Lung (tissue), 11 donors: ENCODE measurements at regions not wholly inside any gene's neighbourhood (a gene's known extent, or its start where the extent isn't known, plus 50 kb on each side); places are given as distances from the start of the nearest gene placed in this dataset.

Experiments used
- ATAC-seq: fragments of 200-7000 bp; cut with Tn5 transposase; one replicate; pipeline ENCODE4 v1.9.1; 2020; ENCODE audit warnings: moderate number of reproducible peaks; ENCODE audit not compliant: insufficient read depth, low FRiP score
- DNase-seq, 3 donors: peaks; one replicate each; pipeline ENCODE4 v3.0.0-alpha.2; 2013 to 2017
- H3K27ac ChIP-seq, 2 donors: one replicate each; pipeline ENCODE4 v1.5.1; 2013; ENCODE audit warnings: mild to moderate bottlenecking in 2 of 2, moderate library complexity in 2 of 2, control low read depth in 1 of 2, inconsistent platforms in 1 of 2, low read depth in 1 of 2, low read length in 1 of 2
- H3K27me3 ChIP-seq, 3 donors: one replicate each; pipeline ENCODE4 v1.5.1; 2013; ENCODE audit warnings: low read length in 2 of 3; ENCODE audit not compliant: control insufficient read depth in 3 of 3, insufficient read depth in 3 of 3
- H3K36me3 ChIP-seq, 4 donors: one replicate each; pipeline ENCODE4 v1.5.1; 2013; ENCODE audit warnings: low read length in 4 of 4, mild to moderate bottlenecking in 1 of 4, moderate library complexity in 1 of 4; ENCODE audit not compliant: control insufficient read depth in 4 of 4, insufficient read depth in 4 of 4
- H3K4me1 ChIP-seq, 5 donors: one replicate each; pipeline ENCODE4 v1.5.1; 2013; ENCODE audit warnings: low read length in 5 of 5, mild to moderate bottlenecking in 2 of 5, moderate library complexity in 1 of 5; ENCODE audit not compliant: control insufficient read depth in 5 of 5, insufficient read depth in 5 of 5
- H3K4me3 ChIP-seq: one replicate; pipeline ENCODE4 v1.5.1; 2013; ENCODE audit warnings: mild to moderate bottlenecking, control low read depth, moderate library complexity
- H3K9ac ChIP-seq, 2 donors: one replicate each; pipeline ENCODE4 v1.5.1; 2013; ENCODE audit warnings: low read length in 2 of 2, control low read depth in 1 of 2; ENCODE audit not compliant: insufficient read depth in 1 of 2
- H3K9me3 ChIP-seq, 4 donors: one replicate each; pipeline ENCODE4 v1.5.1; 2013; ENCODE audit warnings: low read length in 3 of 4, mild to moderate bottlenecking in 1 of 4, moderate library complexity in 1 of 4; ENCODE audit not compliant: control insufficient read depth in 4 of 4, insufficient read depth in 3 of 4
- WGBS, 2 donors: extraction: QIAGEN DNeasy Blood & Tissue Kit; methylation state at CpG; one replicate each; pipeline ENCODE4 v1.1.7; 2013; 5-methylcytosine and 5-hydroxymethylcytosine counted together
- TF ChIP-seq, protein P1 (sequence below): IDR thresholded peaks from 2 replicates; pipeline ENCODE4 v1.5.1; 2012; ENCODE audit warnings: mild to moderate bottlenecking; ENCODE audit errors: control extremely low read depth, extremely low read depth
- donor health status: control.
- donor health status: control.
- donor health status: Bipolar disorder and iron deficiency.
- donor health status: healthy.
- donor health status: DM: yes; HTN: yes; CAD: no.

GRCh38 chr16:60432472-60432871, 1603.8 kb downstream of the CDH8 start:
- no peaks in the 10 kb centered on the region for H3K4me1 ChIP-seq
- TF ChIP-seq, protein P1, sequence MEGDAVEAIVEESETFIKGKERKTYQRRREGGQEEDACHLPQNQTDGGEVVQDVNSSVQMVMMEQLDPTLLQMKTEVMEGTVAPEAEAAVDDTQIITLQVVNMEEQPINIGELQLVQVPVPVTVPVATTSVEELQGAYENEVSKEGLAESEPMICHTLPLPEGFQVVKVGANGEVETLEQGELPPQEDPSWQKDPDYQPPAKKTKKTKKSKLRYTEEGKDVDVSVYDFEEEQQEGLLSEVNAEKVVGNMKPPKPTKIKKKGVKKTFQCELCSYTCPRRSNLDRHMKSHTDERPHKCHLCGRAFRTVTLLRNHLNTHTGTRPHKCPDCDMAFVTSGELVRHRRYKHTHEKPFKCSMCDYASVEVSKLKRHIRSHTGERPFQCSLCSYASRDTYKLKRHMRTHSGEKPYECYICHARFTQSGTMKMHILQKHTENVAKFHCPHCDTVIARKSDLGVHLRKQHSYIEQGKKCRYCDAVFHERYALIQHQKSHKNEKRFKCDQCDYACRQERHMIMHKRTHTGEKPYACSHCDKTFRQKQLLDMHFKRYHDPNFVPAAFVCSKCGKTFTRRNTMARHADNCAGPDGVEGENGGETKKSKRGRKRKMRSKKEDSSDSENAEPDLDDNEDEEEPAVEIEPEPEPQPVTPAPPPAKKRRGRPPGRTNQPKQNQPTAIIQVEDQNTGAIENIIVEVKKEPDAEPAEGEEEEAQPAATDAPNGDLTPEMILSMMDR: no peak
- no peak overlapping the region for H3K9ac ChIP-seq
- no peak overlapping the region for H3K4me3 ChIP-seq
- H3K36me3 ChIP-seq: no peaks in the 10 kb centered on the region
- no peak for DNase-seq
- H3K9me3 ChIP-seq: no peaks in the 10 kb centered on the region
- H3K27ac ChIP-seq: no peak overlapping the region
- no peak for ATAC-seq
- H3K27me3 ChIP-seq: no peaks in the 10 kb centered on the region

GRCh38 chr16:60419859-60420258, 1616.4 kb downstream of the CDH8 start:
- Histone ChIP-seq H3K36me3 (no peaks in the 10 kb centered on the region), H3K4me3 (no peak overlapping the region), H3K27ac (no peak overlapping the region), H3K9me3 (no peaks in the 10 kb centered on the region), H3K27me3 (no peaks in the 10 kb centered on the region), H3K9ac (no peak overlapping the region), H3K4me1 (no peaks in the 10 kb centered on the region)
- ATAC-seq (no peak), DNase-seq (no peak)
- WGBS, 2 donors: 87 to 92% methylated on average over 4 of the region's 4 CpGs
- TF ChIP-seq, protein P1: no peak

DNA sequence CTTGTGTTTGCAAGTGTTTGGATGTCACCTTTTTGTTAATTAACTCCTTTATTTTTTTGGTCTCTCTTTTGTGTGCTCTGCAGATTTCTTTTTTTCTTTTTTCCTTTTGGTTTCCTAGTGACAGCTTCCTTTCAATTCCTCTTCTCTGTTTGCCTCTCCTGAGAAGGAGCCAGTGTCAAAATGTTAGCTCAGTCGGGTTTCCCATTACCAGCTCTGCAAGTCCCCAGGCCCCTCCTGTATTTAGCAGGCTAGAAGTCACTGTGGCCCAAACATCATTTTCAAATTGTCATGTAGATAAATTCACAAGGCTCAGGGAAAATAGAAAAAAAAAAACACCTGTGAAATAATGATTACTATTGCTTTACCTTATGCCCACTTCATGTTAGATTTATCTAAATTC, 1621.6 kb downstream of the CDH8 start:
- DNase-seq (no peak), ATAC-seq (no peak)
- no peaks in the 10 kb centered on the region for H3K4me1 ChIP-seq
- H3K27ac ChIP-seq: no peak overlapping the region
- TF ChIP-seq, protein P1: no peak
- WGBS, 2 donors: 41 to 44% methylated on average over 1 of the region's 1 CpG
- H3K9ac ChIP-seq: no peak overlapping the region
- no peaks in the 10 kb centered on the region for H3K9me3 ChIP-seq
- H3K4me3 ChIP-seq: no peak overlapping the region
- no peaks in the 10 kb centered on the region for H3K36me3 ChIP-seq
- no peaks in the 10 kb centered on the region for H3K27me3 ChIP-seq

DNA sequence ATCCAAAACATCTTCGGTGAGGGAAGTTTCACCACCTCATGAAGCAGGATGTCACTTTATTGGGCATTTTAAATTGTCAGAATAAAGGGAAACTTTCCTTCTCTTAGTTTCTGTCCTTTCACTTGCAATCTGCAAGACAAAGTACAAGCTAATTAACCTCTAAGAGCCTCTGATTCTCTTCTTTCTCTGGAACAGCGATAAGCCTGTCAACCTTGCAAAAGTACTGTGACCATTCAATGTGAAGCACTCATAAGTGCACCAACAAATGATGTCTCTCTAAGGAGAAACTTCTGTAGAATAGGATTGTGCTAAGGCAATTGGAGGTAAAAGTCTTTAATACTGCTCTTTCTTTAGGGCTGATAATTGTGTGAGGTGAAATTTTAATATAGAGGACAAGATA, 1622.3 kb downstream of the CDH8 start:
- Histone ChIP-seq H3K9ac (no peak overlapping the region), H3K27ac (no peak overlapping the region), H3K4me1 (no peaks in the 10 kb centered on the region), H3K4me3 (no peak overlapping the region), H3K36me3 (no peaks in the 10 kb centered on the region), H3K27me3 (no peaks in the 10 kb centered on the region), H3K9me3 (no peaks in the 10 kb centered on the region)
- no peak for ATAC-seq
- no peak for DNase-seq
- 63 to 72% methylated on average over 2 of the region's 2 CpGs for WGBS, 2 donors
- TF ChIP-seq, protein P1: no peak
